Suprapubic skin (tissue), 4 donors: ENCODE measurements at regions not wholly inside any gene's neighbourhood (a gene's known extent, or its start where the extent isn't known, plus 50 kb on each side); places are given as distances from the start of the nearest gene placed in this dataset.

Source experiments
- DNase-seq, 2 donors: peaks; one replicate each; pipeline ENCODE4 v3.0.0-alpha.2; 2019; ENCODE audit warnings: low spot score in 2 of 2
- H3K27ac ChIP-seq: fragments of 200-600 bp; sonication (generic); one replicate; pipeline ENCODE4 v1.5.1; 2019
- H3K27me3 ChIP-seq: fragments of 200-600 bp; sonication (generic); one replicate; pipeline ENCODE4 v1.5.1; 2019
- H3K36me3 ChIP-seq: fragments of 200-600 bp; sonication (generic); one replicate; pipeline ENCODE4 v1.5.1; 2019
- H3K4me1 ChIP-seq: fragments of 200-600 bp; sonication (generic); one replicate; pipeline ENCODE4 v1.5.1; 2019
- H3K4me3 ChIP-seq: fragments of 200-600 bp; sonication (generic); one replicate; pipeline ENCODE4 v1.5.1; 2019; ENCODE audit warnings: mild to moderate bottlenecking
- H3K9me3 ChIP-seq: fragments of 200-600 bp; sonication (generic); one replicate; pipeline ENCODE4 v1.5.1; 2019
- CTCF ChIP-seq, 2 donors: fragments of 200-600 bp in 1 of 2; fragments of 450-650 bp in 1 of 2; sonication (generic) in 1 of 2; IDR thresholded peaks; one replicate each; pipeline ENCODE4 v1.5.1; 2016 to 2019; ENCODE audit warnings: antibody characterized with exemption in 2 of 2, mild to moderate bottlenecking in 1 of 2, moderate library complexity in 1 of 2
- EP300 ChIP-seq: sonication (generic); formaldehyde crosslinking; IDR thresholded peaks from one replicate; pipeline ENCODE4 v1.6.1; 2017; ENCODE audit warnings: antibody characterized with exemption
- POLR2A ChIP-seq, 2 donors: fragments of 450-650 bp; IDR thresholded peaks; one replicate each; pipeline ENCODE4 v1.6.1; 2017; ENCODE audit warnings: antibody characterized with exemption in 2 of 2, mild to moderate bottlenecking in 2 of 2, moderate library complexity in 2 of 2
- POLR2AphosphoS5 ChIP-seq, 3 donors: sonication (generic); formaldehyde crosslinking; IDR thresholded peaks; one replicate each; pipeline ENCODE4 v1.6.1; 2017; ENCODE audit warnings: antibody characterized with exemption in 3 of 3
- WGBS: methylation state at CpG from one replicate; pipeline ENCODE4 v1.1.5; 2018; 5-methylcytosine and 5-hydroxymethylcytosine counted together

- WGBS: 79% methylated on average over 5 of the region's 5 CpGs
- no peaks in the 10 kb centered on the region for H3K4me1 ChIP-seq
Observed at GRCh38 chr10:84668186-84668763, 339.9 kb downstream of the CCSER2 start.

GRCh38 chr10:84675060-84675459 is 346.7 kb downstream of the CCSER2 start:
- no peaks in the 10 kb centered on the region for H3K27me3 ChIP-seq
- TF ChIP-seq POLR2A (IDR thresholded peaks at IDR 0.05) (no peak), CTCF (IDR thresholded peaks at IDR 0.05) (no peak)
- H3K27ac ChIP-seq: no peak overlapping the region
- no peaks in the 10 kb centered on the region for H3K36me3 ChIP-seq
- H3K4me1 ChIP-seq: no peaks in the 10 kb centered on the region
- no peak overlapping the region for H3K4me3 ChIP-seq
- no peaks in the 10 kb centered on the region for H3K9me3 ChIP-seq
- DNase-seq: no peak
- WGBS: 59% methylated on average over 2 of the region's 2 CpGs

More at GRCh38 chr10:84668186-84668763, 339.9 kb downstream of the CCSER2 start:
- Histone ChIP-seq H3K27me3 (no peaks in the 10 kb centered on the region), H3K36me3 (no peaks in the 10 kb centered on the region), H3K9me3 (no peaks in the 10 kb centered on the region), H3K4me3 (no peak overlapping the region), H3K27ac (no peak overlapping the region)
- DNase-seq: no peak
- TF ChIP-seq POLR2AphosphoS5 (IDR thresholded peaks at IDR 0.05): no peak
- TF ChIP-seq POLR2A (IDR thresholded peaks at IDR 0.05): no peak
- no peak for TF ChIP-seq CTCF (IDR thresholded peaks at IDR 0.05)
- no peak for TF ChIP-seq EP300

GRCh38 chr10:84676536-84676935 is 348.1 kb downstream of the CCSER2 start:
- Histone ChIP-seq H3K27ac (no peak overlapping the region), H3K27me3 (no peaks in the 10 kb centered on the region), H3K36me3 (no peaks in the 10 kb centered on the region), H3K4me1 (no peaks in the 10 kb centered on the region), H3K4me3 (no peak overlapping the region), H3K9me3 (no peaks in the 10 kb centered on the region)
- whole genome bisulfite sequencing: 87% methylated on average over 3 of the region's 3 CpGs
- no peak for DNase-seq
- no peak for TF ChIP-seq POLR2A (IDR thresholded peaks at IDR 0.05)
- TF ChIP-seq POLR2AphosphoS5 (IDR thresholded peaks at IDR 0.05): no peak
- no peak for TF ChIP-seq CTCF (IDR thresholded peaks at IDR 0.05)
- TF ChIP-seq EP300: no peak

GRCh38 chr10:84681781-84682180 is 353.4 kb downstream of the CCSER2 start:
- Histone ChIP-seq H3K36me3 (no peaks in the 10 kb centered on the region), H3K27me3 (no peaks in the 10 kb centered on the region), H3K9me3 (no peaks in the 10 kb centered on the region), H3K27ac (no peak overlapping the region), H3K4me3 (no peak overlapping the region), H3K4me1 (no peaks in the 10 kb centered on the region)
- no peak for DNase-seq
- no peak for TF ChIP-seq POLR2AphosphoS5 (IDR thresholded peaks at IDR 0.05)
- no peak for TF ChIP-seq CTCF (IDR thresholded peaks at IDR 0.05)
- TF ChIP-seq EP300: no peak
- TF ChIP-seq POLR2A (IDR thresholded peaks at IDR 0.05): no peak
- 85% methylated on average over 3 of the region's 3 CpGs for WGBS

- TF ChIP-seq POLR2AphosphoS5 (IDR thresholded peaks at IDR 0.05) (no peak), EP300 (no peak), CTCF (IDR thresholded peaks at IDR 0.05) (no peak)
- Histone ChIP-seq H3K4me3 (no peak overlapping the region), H3K9me3 (no peaks in the 10 kb centered on the region), H3K27me3 (no peaks in the 10 kb centered on the region), H3K4me1 (no peaks in the 10 kb centered on the region), H3K36me3 (no peaks in the 10 kb centered on the region), H3K27ac (no peak overlapping the region)
- 64% methylated on average over 2 of the region's 2 CpGs for WGBS
- no peak for DNase-seq
Observed at GRCh38 chr10:84683550-84683949, 355.2 kb downstream of the CCSER2 start.
